Caco-2 (cell line): ENCODE measurements at regions not wholly inside any gene's neighbourhood (a gene's known extent, or its start where the extent isn't known, plus 50 kb on each side); places are given as distances from the start of the nearest gene placed in this dataset.

Source experiments
- BruUV-seq: library from RNA; stranded (reverse); fragments of 400-500 nt; replicated peaks from 2 replicates; lab custom pipeline; 2021; lab: Mats Ljungman, UMichigan
- CTCF ChIA-PET: fragments of 300-600 bp; sonication (Branson Sonifier 250); formaldehyde crosslinking; loops from one replicate; lab custom pipeline; 2022; ENCODE audit warnings: antibody characterized with exemption; lab: Charles Lee
- POLR2A ChIA-PET: fragments of 300-600 bp; sonication (Branson Sonifier 250); formaldehyde crosslinking; loops from one replicate; lab custom pipeline; 2022; ENCODE audit warnings: antibody characterized with exemption; lab: Charles Lee
- DNase-seq, 2 experiments: peaks; one replicate each; pipeline versions ENCODE4 v3.0.0 to v3.0.0-alpha.2; 2020 to 2022
- H3K27me3 ChIP-seq: replicated peaks from 2 replicates; pipeline ENCODE4 v1.6.0; 2011; ENCODE audit warnings: low read length; ENCODE audit not compliant: control insufficient read depth, insufficient read depth
- H3K36me3 ChIP-seq: 2 replicates; pipeline ENCODE4 v1.5.1; 2011; ENCODE audit warnings: low read length; ENCODE audit not compliant: control insufficient read depth, insufficient read depth
- H3K4me1 ChIP-seq: fragments of 250-450 bp; sonication (Bioruptor Pico); 2 replicates; pipeline ENCODE4 v1.5.1; 2020; ENCODE audit warnings: mild to moderate bottlenecking
- H3K4me3 ChIP-seq: 2 replicates; pipeline ENCODE4 v1.5.1; 2011; ENCODE audit warnings: low read depth, mild to moderate bottlenecking, control low read depth, low read length
- H3K9me3 ChIP-seq: fragments of 250-450 bp; sonication (Bioruptor Pico); 2 replicates; pipeline ENCODE4 v1.5.1; 2020; ENCODE audit warnings: mild to moderate bottlenecking, moderate library complexity
- H3K27ac Mint-ChIP-seq: one replicate; pipeline ENCODE4 v1.8.0; 2022; ENCODE audit warnings: mixed read lengths; ENCODE audit not compliant: unreplicated experiment
- H3K27me3 Mint-ChIP-seq: one replicate; pipeline ENCODE4 v1.8.0; 2022; ENCODE audit warnings: mixed read lengths; ENCODE audit not compliant: insufficient read depth, unreplicated experiment
- H3K36me3 Mint-ChIP-seq: one replicate; pipeline ENCODE4 v1.8.0; 2022; ENCODE audit warnings: mild to moderate bottlenecking, mixed read lengths; ENCODE audit not compliant: insufficient read depth, unreplicated experiment
- H3K4me1 Mint-ChIP-seq: one replicate; pipeline ENCODE4 v1.8.0; 2022; ENCODE audit warnings: low read depth, mixed read lengths; ENCODE audit not compliant: unreplicated experiment
- H3K4me3 Mint-ChIP-seq: one replicate; pipeline ENCODE4 v1.8.0; 2022; ENCODE audit warnings: mild to moderate bottlenecking, moderate library complexity, mixed read lengths; ENCODE audit not compliant: unreplicated experiment
- H3K9me3 Mint-ChIP-seq: one replicate; pipeline ENCODE4 v1.8.0; 2022; ENCODE audit warnings: mixed read lengths; ENCODE audit not compliant: unreplicated experiment
- intact Hi-C: fragments of 100-400 bp; cut with micrococcal nuclease; formaldehyde crosslinking; loops from one replicate; pipeline ENCODE4 v1.10.0; 2022; ENCODE audit not compliant: unreplicated experiment
- TF ChIP-seq, protein P1 (sequence below), 2 experiments: fragments of 200-600 bp in 1 of 2; IDR thresholded peaks; 1 replicate in 1 of 2; 2 replicates in 1 of 2; pipeline versions ENCODE4 v1.5.1 to v1.8.0; 2011 to 2022; ENCODE audit warnings: antibody characterized with exemption in 1 of 2, control low read depth in 1 of 2, inconsistent platforms in 1 of 2, low read depth in 1 of 2, low read length in 1 of 2, mild to moderate bottlenecking in 1 of 2, moderate library complexity in 1 of 2; ENCODE audit not compliant: insufficient read depth in 1 of 2, severe bottlenecking in 1 of 2, unreplicated experiment in 1 of 2

DNA sequence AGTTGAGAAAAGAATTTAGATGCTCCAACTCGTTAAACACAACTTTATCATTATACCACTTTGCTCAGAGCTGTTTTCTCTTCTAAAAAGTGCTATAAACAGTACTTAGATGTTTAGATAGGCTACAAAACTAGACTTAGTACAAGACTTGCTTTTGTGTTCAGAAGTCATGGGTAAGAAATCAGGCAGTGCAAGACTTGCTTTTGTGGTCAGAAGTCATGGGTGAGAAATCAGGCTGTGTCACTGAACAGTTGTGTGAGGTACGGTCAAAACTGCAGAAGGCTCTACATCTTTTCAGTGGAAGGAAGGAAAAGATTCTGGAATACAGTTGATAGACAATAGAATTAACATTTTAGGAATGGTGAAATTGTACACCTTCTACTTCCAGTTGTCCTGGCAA lies 239.7 kb downstream of the DNAJB9 start:
- H3K4me3 Mint-ChIP-seq = no peak overlapping the region
- H3K4me1 ChIP-seq = no peaks in the 10 kb centered on the region
- H3K9me3 Mint-ChIP-seq = peaks cover 5% of the 10 kb centered on the region
- H3K4me1 Mint-ChIP-seq = no peaks in the 10 kb centered on the region
- ChIA-PET CTCF (no interaction called here), POLR2A (no interaction called here)
- H3K36me3 Mint-ChIP-seq = no peaks in the 10 kb centered on the region
- H3K36me3 ChIP-seq = no peaks in the 10 kb centered on the region
- no peaks in the 10 kb centered on the region for H3K9me3 ChIP-seq
- H3K27me3 Mint-ChIP-seq = no peaks in the 10 kb centered on the region
- no peaks in the 10 kb centered on the region for H3K27me3 ChIP-seq
- no peak for DNase-seq
- TF ChIP-seq, protein P1, sequence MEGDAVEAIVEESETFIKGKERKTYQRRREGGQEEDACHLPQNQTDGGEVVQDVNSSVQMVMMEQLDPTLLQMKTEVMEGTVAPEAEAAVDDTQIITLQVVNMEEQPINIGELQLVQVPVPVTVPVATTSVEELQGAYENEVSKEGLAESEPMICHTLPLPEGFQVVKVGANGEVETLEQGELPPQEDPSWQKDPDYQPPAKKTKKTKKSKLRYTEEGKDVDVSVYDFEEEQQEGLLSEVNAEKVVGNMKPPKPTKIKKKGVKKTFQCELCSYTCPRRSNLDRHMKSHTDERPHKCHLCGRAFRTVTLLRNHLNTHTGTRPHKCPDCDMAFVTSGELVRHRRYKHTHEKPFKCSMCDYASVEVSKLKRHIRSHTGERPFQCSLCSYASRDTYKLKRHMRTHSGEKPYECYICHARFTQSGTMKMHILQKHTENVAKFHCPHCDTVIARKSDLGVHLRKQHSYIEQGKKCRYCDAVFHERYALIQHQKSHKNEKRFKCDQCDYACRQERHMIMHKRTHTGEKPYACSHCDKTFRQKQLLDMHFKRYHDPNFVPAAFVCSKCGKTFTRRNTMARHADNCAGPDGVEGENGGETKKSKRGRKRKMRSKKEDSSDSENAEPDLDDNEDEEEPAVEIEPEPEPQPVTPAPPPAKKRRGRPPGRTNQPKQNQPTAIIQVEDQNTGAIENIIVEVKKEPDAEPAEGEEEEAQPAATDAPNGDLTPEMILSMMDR (IDR thresholded peaks at IDR 0.05; ENCODE audit: insufficient read depth in 1 of 2, low read depth in 1 of 2, low read length in 1 of 2, severe bottlenecking in 1 of 2, unreplicated experiment in 1 of 2) = no peak
- BruUV-seq = no TSS peak
- intact Hi-C loops = loop anchor here (5.0 kb wide), 2 partner anchors 147 to 197 kb away; no protein-coding TSS in a partner anchor
- H3K27ac Mint-ChIP-seq = no peak overlapping the region
- H3K4me3 ChIP-seq = no peak overlapping the region

DNA sequence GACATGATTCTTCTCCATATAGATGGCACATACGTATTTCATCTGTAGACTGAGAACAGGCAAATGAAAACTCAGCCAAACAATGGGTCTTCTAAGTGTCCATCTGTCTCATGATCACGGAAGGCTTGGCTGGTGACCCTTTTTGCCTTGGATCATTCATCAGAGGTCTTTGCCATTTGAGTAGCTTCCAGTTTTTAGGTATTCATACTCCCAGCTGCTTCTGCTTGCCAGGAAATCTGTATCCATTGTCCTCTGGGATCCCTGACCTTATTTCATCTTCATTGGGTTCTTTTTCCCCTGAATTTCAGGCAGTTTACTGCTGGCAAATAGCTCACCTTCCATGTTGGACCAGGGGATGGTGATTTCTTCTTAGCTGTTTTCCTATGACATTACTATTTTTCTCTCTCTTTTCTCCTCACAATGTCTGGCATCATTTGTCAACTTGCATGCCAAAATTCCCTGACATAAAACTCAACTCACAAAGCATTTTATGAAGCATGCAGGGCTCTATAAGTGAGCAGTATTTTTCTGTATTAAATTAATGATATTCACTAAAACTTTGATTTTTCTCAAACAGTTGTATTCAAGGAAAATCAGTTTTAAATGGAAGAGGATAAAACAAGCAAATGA lies 241.2 kb downstream of the DNAJB9 start:
- POLR2A ChIA-PET = no interaction called here
- no peaks in the 10 kb centered on the region for H3K36me3 ChIP-seq
- Mint-ChIP-seq H3K27me3 (no peaks in the 10 kb centered on the region), H3K27ac (no peak overlapping the region), H3K4me3 (no peak overlapping the region), H3K4me1 (no peaks in the 10 kb centered on the region), H3K9me3 (peaks cover 12% of the 10 kb centered on the region), H3K36me3 (no peaks in the 10 kb centered on the region)
- intact Hi-C loops = no loop called here
- TF ChIP-seq, protein P1 (IDR thresholded peaks at IDR 0.05; ENCODE audit: insufficient read depth in 1 of 2, low read depth in 1 of 2, low read length in 1 of 2, severe bottlenecking in 1 of 2, unreplicated experiment in 1 of 2) = no peak
- no peaks in the 10 kb centered on the region for H3K4me1 ChIP-seq
- H3K9me3 ChIP-seq = no peaks in the 10 kb centered on the region
- no peak overlapping the region for H3K4me3 ChIP-seq
- CTCF ChIA-PET = no interaction called here
- H3K27me3 ChIP-seq = no peaks in the 10 kb centered on the region
- no TSS peak for BruUV-seq
- no peak for DNase-seq

DNA sequence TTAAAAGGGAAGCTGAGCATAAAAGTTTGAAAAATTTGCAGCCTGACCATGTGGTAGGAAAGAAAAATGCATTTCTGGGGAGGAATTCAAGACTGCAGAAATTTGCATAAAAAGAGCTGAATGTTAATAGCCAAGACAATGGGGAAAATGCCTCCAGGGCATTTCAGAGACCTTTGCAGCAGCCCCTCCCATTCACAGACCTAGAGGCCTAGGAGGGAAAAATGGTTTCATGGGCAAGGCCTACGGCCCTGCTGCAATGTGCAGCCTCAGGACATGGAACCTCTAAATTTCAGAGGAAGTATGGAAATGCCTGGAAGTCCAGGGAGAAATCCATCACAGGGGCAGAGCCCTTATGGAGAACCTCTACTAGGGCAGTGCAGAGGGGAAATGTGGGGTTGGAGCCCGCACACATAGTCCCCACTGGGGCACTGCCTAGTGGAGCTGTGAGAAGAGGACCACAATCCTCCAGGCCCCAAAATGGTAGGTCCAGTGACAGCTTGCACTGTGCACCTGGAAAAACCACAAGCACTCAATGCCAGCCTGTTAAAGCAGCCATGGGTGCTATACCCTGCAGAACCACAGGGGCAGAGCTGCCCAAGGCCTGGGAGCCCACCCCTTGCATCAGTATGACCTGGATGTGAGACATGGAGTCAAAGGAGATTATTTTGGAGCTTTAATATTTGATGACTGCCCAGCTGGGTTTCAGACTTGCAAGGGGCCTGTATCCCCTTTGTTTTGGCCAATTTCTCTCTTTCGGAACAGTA lies 243.8 kb downstream of the DNAJB9 start:
- no peaks in the 10 kb centered on the region for H3K27me3 ChIP-seq
- peaks cover 12% of the 10 kb centered on the region for H3K9me3 Mint-ChIP-seq
- no TSS peak for BruUV-seq
- H3K27me3 Mint-ChIP-seq = no peaks in the 10 kb centered on the region
- ChIA-PET POLR2A (no interaction called here), CTCF (no interaction called here)
- H3K4me1 ChIP-seq = no peaks in the 10 kb centered on the region
- no peaks in the 10 kb centered on the region for H3K36me3 Mint-ChIP-seq
- no peak for DNase-seq
- H3K36me3 ChIP-seq = no peaks in the 10 kb centered on the region
- TF ChIP-seq, protein P1 (IDR thresholded peaks at IDR 0.05; ENCODE audit: insufficient read depth in 1 of 2, low read depth in 1 of 2, low read length in 1 of 2, severe bottlenecking in 1 of 2, unreplicated experiment in 1 of 2) = no peak
- no peak overlapping the region for H3K4me3 Mint-ChIP-seq
- H3K27ac Mint-ChIP-seq = no peak overlapping the region
- peaks cover 4% of the 10 kb centered on the region for H3K4me1 Mint-ChIP-seq
- no peaks in the 10 kb centered on the region for H3K9me3 ChIP-seq
- intact Hi-C loops = no loop called here
- no peak overlapping the region for H3K4me3 ChIP-seq
